Hepatocyte (in vitro differentiated cells): ENCODE measurements at regions not wholly inside any gene's neighbourhood (a gene's known extent, or its start where the extent isn't known, plus 50 kb on each side); places are given as distances from the start of the nearest gene placed in this dataset.

ENCODE experiments used
- DNase-seq: peaks from one replicate; pipeline ENCODE4 v3.0.0-alpha.2; 2016; ENCODE audit warnings: low spot score
- H2AFZ ChIP-seq: fragments of 200-600 bp; sonication (generic); 2 replicates; pipeline ENCODE4 v1.6.0; 2016; ENCODE audit warnings: antibody characterized with exemption, mild to moderate bottlenecking
- H3K27ac ChIP-seq: fragments of 200-600 bp; sonication (generic); 2 replicates; pipeline ENCODE4 v1.5.1; 2016; ENCODE audit warnings: mild to moderate bottlenecking
- H3K27me3 ChIP-seq: fragments of 200-600 bp; sonication (generic); 2 replicates; pipeline ENCODE4 v1.6.1; 2016
- H3K36me3 ChIP-seq: fragments of 200-600 bp; sonication (generic); replicated peaks from 2 replicates; pipeline ENCODE4 v1.5.1; 2016; ENCODE audit warnings: low read depth; ENCODE audit not compliant: insufficient read depth
- H3K4me1 ChIP-seq: fragments of 200-600 bp; sonication (generic); 2 replicates; pipeline ENCODE4 v1.5.1; 2016; ENCODE audit warnings: mild to moderate bottlenecking, moderate library complexity; ENCODE audit not compliant: insufficient read depth
- H3K4me2 ChIP-seq: fragments of 200-600 bp; sonication (generic); 2 replicates; pipeline ENCODE4 v1.6.0; 2016
- H3K4me3 ChIP-seq: fragments of 200-600 bp; sonication (generic); 2 replicates; pipeline ENCODE4 v1.5.1; 2016; ENCODE audit warnings: mild to moderate bottlenecking
- H3K79me2 ChIP-seq: fragments of 200-600 bp; sonication (generic); 2 replicates; pipeline ENCODE4 v1.6.0; 2017; ENCODE audit warnings: mild to moderate bottlenecking
- H3K9me2 ChIP-seq: fragments of 200-600 bp; sonication (generic); replicated peaks from 2 replicates; pipeline ENCODE4 v1.6.0; 2017; ENCODE audit warnings: mild to moderate bottlenecking; ENCODE audit not compliant: insufficient read depth
- H3K9me3 ChIP-seq: fragments of 200-600 bp; sonication (generic); 2 replicates; pipeline ENCODE4 v1.5.1; 2016; ENCODE audit warnings: low read depth, mild to moderate bottlenecking
- H4K20me1 ChIP-seq: fragments of 200-600 bp; sonication (generic); 2 replicates; pipeline ENCODE4 v1.6.0; 2016; ENCODE audit warnings: mild to moderate bottlenecking; ENCODE audit not compliant: insufficient read depth, poor library complexity, severe bottlenecking
- EZH2 ChIP-seq: fragments of 200-600 bp; sonication (generic); IDR thresholded peaks from 2 replicates; pipeline ENCODE4 v1.6.1; 2016; ENCODE audit warnings: antibody characterized with exemption, mild to moderate bottlenecking, borderline replicate concordance
- EZH2phosphoT487 ChIP-seq: fragments of 200-600 bp; sonication (generic); IDR thresholded peaks from one replicate; pipeline ENCODE4 v1.6.1; 2018; ENCODE audit warnings: antibody characterized with exemption, mild to moderate bottlenecking, low read depth, moderate library complexity; ENCODE audit not compliant: unreplicated experiment, severe bottlenecking
- WGBS: methylation state at CpG from one replicate; pipeline ENCODE4 v1.1.6; 2016; ENCODE audit warnings: low lambda C conversion rate; ENCODE audit errors: missing lambda C conversion rate; 5-methylcytosine and 5-hydroxymethylcytosine counted together
- TF ChIP-seq, protein P1 (sequence below): fragments of 200-600 bp; sonication (generic); IDR thresholded peaks from 2 replicates; pipeline ENCODE4 v1.5.1; 2016; ENCODE audit warnings: antibody characterized with exemption, mild to moderate bottlenecking; ENCODE audit not compliant: poor library complexity

GRCh38 chr5:125185740-125186139, 439.3 kb upstream of the ZNF608 start:
- DNase-seq = no peak
- Histone ChIP-seq H3K79me2 (no peaks in the 10 kb centered on the region), H3K4me1 (no peaks in the 10 kb centered on the region), H3K9me3 (no peaks in the 10 kb centered on the region), H3K27ac (no peak overlapping the region), H2AFZ (no peak overlapping the region), H3K36me3 (no peaks in the 10 kb centered on the region), H3K9me2 (no peaks in the 10 kb centered on the region), H3K4me2 (no peak overlapping the region), H4K20me1 (no peaks in the 10 kb centered on the region), H3K27me3 (no peaks in the 10 kb centered on the region), H3K4me3 (no peak overlapping the region)
- WGBS = 100% methylated on average over 1 of the region's 1 CpG
- TF ChIP-seq EZH2 (no peak), EZH2phosphoT487 (no peak)
- TF ChIP-seq, protein P1, sequence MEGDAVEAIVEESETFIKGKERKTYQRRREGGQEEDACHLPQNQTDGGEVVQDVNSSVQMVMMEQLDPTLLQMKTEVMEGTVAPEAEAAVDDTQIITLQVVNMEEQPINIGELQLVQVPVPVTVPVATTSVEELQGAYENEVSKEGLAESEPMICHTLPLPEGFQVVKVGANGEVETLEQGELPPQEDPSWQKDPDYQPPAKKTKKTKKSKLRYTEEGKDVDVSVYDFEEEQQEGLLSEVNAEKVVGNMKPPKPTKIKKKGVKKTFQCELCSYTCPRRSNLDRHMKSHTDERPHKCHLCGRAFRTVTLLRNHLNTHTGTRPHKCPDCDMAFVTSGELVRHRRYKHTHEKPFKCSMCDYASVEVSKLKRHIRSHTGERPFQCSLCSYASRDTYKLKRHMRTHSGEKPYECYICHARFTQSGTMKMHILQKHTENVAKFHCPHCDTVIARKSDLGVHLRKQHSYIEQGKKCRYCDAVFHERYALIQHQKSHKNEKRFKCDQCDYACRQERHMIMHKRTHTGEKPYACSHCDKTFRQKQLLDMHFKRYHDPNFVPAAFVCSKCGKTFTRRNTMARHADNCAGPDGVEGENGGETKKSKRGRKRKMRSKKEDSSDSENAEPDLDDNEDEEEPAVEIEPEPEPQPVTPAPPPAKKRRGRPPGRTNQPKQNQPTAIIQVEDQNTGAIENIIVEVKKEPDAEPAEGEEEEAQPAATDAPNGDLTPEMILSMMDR = no peak

DNA sequence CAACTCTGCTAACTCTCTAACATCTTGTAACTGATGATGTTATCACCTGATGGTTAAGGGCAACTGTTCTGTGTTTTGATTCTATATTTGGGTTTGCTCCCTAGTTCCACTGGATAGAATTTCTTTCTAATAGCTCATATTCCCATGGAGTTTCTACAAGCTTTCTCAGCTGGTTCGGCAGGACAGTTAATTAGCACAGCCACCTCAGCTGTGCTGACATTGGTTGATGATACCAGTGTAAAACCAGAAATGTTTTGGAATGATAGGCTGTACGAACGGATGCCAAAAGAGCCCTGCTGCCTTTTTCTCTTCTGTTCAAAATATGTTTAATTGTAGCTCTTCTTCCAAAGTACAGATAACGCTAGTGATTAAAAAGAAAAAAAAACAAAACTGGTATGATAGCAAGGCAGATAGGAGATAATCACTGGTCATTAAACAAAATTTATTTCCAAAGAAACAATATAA, 440.5 kb upstream of the ZNF608 start:
- Histone ChIP-seq H3K4me2 (no peak overlapping the region), H3K4me3 (no peak overlapping the region), H3K36me3 (no peaks in the 10 kb centered on the region), H3K27me3 (no peaks in the 10 kb centered on the region), H2AFZ (no peak overlapping the region), H3K79me2 (no peaks in the 10 kb centered on the region), H4K20me1 (no peaks in the 10 kb centered on the region), H3K4me1 (no peaks in the 10 kb centered on the region), H3K9me2 (no peaks in the 10 kb centered on the region), H3K27ac (no peak overlapping the region), H3K9me3 (no peaks in the 10 kb centered on the region)
- no peak for TF ChIP-seq EZH2
- TF ChIP-seq, protein P1 = no peak
- no peak for TF ChIP-seq EZH2phosphoT487
- 73% methylated on average over 4 of the region's 4 CpGs for WGBS
- no peak for DNase-seq

DNA sequence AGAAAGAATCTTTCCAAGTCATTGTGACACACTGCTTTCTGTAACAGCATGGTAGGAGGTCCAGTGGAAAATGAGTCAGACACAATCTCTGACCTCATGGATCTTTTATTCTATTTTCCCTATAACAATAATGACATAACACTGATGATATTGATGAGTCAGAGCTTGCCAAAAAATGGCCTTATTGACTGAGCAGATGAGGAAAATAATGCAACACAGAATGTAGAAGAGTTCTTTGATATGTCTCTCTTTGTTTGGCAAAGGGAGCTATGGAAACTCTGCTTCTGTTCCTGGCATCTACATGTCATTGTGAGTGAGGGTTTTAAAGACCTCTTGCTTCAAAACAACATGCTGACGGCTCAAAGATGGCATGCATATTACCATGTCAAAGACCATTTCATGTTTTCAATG, 443.1 kb upstream of the ZNF608 start:
- WGBS = 97% methylated on average over 1 of the region's 1 CpG
- H3K4me3 ChIP-seq = no peak overlapping the region

More for the DNA sequence above, 443.1 kb upstream of the ZNF608 start:
- Histone ChIP-seq H3K27me3 (no peaks in the 10 kb centered on the region), H3K79me2 (no peaks in the 10 kb centered on the region), H3K4me1 (no peaks in the 10 kb centered on the region), H3K9me2 (no peaks in the 10 kb centered on the region), H4K20me1 (no peaks in the 10 kb centered on the region), H2AFZ (no peak overlapping the region), H3K27ac (no peak overlapping the region), H3K4me2 (no peak overlapping the region), H3K36me3 (no peaks in the 10 kb centered on the region), H3K9me3 (no peaks in the 10 kb centered on the region)
- TF ChIP-seq EZH2 = no peak
- TF ChIP-seq, protein P1 = no peak
- DNase-seq = no peak
